ENCODE measurements at regions not wholly inside any gene's neighbourhood (a gene's known extent, or its start where the extent isn't known, plus 50 kb on each side); places are given as distances from the start of the nearest gene placed in this dataset.

DNA sequence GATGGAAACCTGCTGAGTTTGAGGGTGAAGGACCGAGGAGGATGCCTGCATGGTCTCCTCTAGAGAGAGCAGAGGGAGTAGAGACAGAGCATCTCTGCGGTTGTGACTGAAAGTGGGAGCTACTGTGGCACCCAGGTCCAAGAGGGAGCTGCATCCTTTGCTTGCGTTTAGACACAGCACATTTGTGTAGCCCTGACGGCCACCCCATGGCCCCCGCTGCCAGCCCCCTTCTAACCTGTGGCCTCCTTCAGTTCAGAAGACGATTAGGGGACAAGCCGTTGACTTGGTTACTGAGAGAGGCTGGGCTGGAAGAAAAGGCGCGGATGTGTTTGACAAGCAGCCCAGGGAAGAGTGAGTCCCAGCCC, 690.9 kb downstream of the BRD1 start:
- no peak overlapping the region for H3K4me3 ChIP-seq (ENCODE audit: low read depth, low read length)
- no peak for DNase-seq (ENCODE audit: low read depth)

DNA sequence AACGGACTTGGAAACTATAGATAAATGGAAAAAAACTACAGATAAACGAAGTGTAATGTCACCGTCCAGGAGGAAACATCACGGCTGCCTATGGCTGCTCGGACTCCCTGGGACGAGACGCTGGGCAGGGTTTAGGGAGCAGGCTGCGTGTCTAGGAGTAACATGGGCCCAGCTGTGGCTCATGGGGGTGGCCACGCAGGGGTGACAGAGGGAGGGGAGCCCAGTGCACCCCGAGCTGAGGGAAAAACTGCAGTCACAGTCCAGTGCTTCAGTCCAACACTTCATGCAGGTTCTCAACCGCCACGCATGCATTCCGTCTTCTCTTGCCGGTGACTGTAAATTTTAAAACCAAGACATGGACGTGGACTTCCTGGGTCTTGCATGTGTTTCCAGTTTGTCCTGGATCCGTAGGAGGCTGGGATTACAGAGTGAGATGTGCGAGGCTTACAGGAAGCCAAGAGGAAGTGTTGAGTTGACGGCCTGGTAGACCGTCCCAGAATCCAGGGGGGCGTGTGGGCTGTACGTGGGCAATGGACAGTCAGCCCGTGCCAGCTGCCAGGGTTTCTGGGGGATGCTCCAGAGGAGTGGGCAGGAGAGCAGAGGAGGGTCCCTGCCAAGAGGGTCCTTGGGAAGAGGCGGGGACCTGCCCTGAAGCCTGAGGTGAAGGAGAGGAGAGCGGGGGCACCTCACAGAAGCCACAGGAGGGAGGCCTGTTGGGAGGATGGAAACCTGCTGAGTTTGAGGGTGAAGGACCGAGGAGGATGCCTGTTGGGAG, 691.4 kb downstream of the BRD1 start:
- ChIA-PET POLR2A (no interaction called here), CTCF (no interaction called here)
- TF ChIP-seq CTCF (IDR thresholded peaks at IDR 0.05; ENCODE audit: insufficient read depth, low read depth, low read length), result no peak
- no peak overlapping the region for H3K4me3 ChIP-seq (ENCODE audit: low read depth, low read length)
- no peaks in the 10 kb centered on the region for H3K27me3 ChIP-seq (ENCODE audit: control insufficient read depth, insufficient read depth, low read length)
- no peak for DNase-seq (ENCODE audit: low read depth)
- H3K36me3 ChIP-seq (ENCODE audit: control insufficient read depth, insufficient read depth, low read length), result no peaks in the 10 kb centered on the region

More for the DNA sequence above, 690.9 kb downstream of the BRD1 start:
- no peaks in the 10 kb centered on the region for H3K27me3 ChIP-seq (ENCODE audit: control insufficient read depth, insufficient read depth, low read length)
- H3K36me3 ChIP-seq (ENCODE audit: control insufficient read depth, insufficient read depth, low read length), result no peaks in the 10 kb centered on the region
- POLR2A ChIA-PET, result no interaction called here
- CTCF ChIA-PET, result no interaction called here
- no peak for TF ChIP-seq CTCF (IDR thresholded peaks at IDR 0.05; ENCODE audit: insufficient read depth, low read depth, low read length)

- Histone ChIP-seq H3K27me3 (ENCODE audit: control insufficient read depth, insufficient read depth, low read length) (no peaks in the 10 kb centered on the region), H3K36me3 (ENCODE audit: control insufficient read depth, insufficient read depth, low read length) (no peaks in the 10 kb centered on the region), H3K4me3 (ENCODE audit: low read depth, low read length) (no peak overlapping the region)
- no peak for TF ChIP-seq CTCF (IDR thresholded peaks at IDR 0.05; ENCODE audit: insufficient read depth, low read depth, low read length)
- ChIA-PET CTCF (no interaction called here), POLR2A (no interaction called here)
- DNase-seq (ENCODE audit: low read depth), result no peak
Measured at GRCh38 chr22:49134076-49134475, 693.6 kb downstream of the BRD1 start.

- DNase-seq (ENCODE audit: low read depth), result no peak
- TF ChIP-seq CTCF (IDR thresholded peaks at IDR 0.05; ENCODE audit: insufficient read depth, low read depth, low read length), result no peak
- ChIA-PET CTCF (no interaction called here), POLR2A (no interaction called here)
- Histone ChIP-seq H3K36me3 (ENCODE audit: control insufficient read depth, insufficient read depth, low read length) (no peaks in the 10 kb centered on the region), H3K27me3 (ENCODE audit: control insufficient read depth, insufficient read depth, low read length) (no peaks in the 10 kb centered on the region), H3K4me3 (ENCODE audit: low read depth, low read length) (no peak overlapping the region)
Measured at GRCh38 chr22:49133541-49133940, 694.1 kb downstream of the BRD1 start.

DNA sequence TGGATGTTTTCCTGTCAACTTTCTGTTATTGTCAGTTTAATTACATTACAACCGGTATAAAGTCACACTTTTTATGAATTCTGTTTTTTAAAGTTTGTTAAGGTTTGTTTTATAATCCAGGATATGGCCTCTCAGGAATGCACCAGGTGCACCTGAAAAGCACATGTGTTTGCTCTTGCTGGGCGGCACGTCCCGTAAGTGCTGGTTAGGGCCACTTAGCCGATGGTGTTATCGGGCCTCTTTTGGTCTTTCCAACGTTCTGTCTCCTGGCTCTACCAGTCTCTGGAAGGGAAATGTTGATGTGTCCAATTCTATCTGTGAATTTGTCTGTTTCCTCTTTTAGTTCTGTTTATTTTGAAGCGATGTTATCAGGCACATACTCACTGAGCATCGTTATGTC, 695.7 kb downstream of the BRD1 start:
- no peak for TF ChIP-seq CTCF (IDR thresholded peaks at IDR 0.05; ENCODE audit: insufficient read depth, low read depth, low read length)
- no peaks in the 10 kb centered on the region for H3K36me3 ChIP-seq (ENCODE audit: control insufficient read depth, insufficient read depth, low read length)
- no peaks in the 10 kb centered on the region for H3K27me3 ChIP-seq (ENCODE audit: control insufficient read depth, insufficient read depth, low read length)
- ChIA-PET CTCF (no interaction called here), POLR2A (no interaction called here)
- H3K4me3 ChIP-seq (ENCODE audit: low read depth, low read length), result no peak overlapping the region
- no peak for DNase-seq (ENCODE audit: low read depth)

All from BJ (cell line).